ENCODE measurements at regions not wholly inside any gene's neighbourhood (a gene's known extent, or its start where the extent isn't known, plus 50 kb on each side); places are given as distances from the start of the nearest gene placed in this dataset.

GRCh38 chr1:238205045-238205662, 314.4 kb upstream of the ZP4 start:
- Histone ChIP-seq H3K9ac (ENCODE audit: low read length) (no peak overlapping the region), H3K36me3 (ENCODE audit: insufficient read depth, low read length) (no peaks in the 10 kb centered on the region), H3K9me3 (ENCODE audit: low read length) (no peaks in the 10 kb centered on the region), H3K27ac (ENCODE audit: low read length) (no peak overlapping the region), H4K20me1 (ENCODE audit: insufficient read depth) (no peaks in the 10 kb centered on the region), H3F3A (ENCODE audit: insufficient read depth, low read length, poor library complexity, severe bottlenecking) (no peaks in the 10 kb centered on the region), H3K9me2 (ENCODE audit: insufficient read depth, low read length) (no peaks in the 10 kb centered on the region), H3K4me3 (ENCODE audit: low read length) (no peak overlapping the region), H3K79me2 (replicated peaks; ENCODE audit: insufficient read depth, low read length) (no peaks in the 10 kb centered on the region), H3K4me2 (ENCODE audit: low read length) (no peak overlapping the region), H2AFZ (ENCODE audit: low read depth, low read length) (no peak overlapping the region), H3K27me3 (ENCODE audit: insufficient read depth, low read depth, low read length) (no peaks in the 10 kb centered on the region)
- TF ChIP-seq POLR2AphosphoS5 (IDR thresholded peaks at IDR 0.05) (no peak), TAF1 (IDR thresholded peaks at IDR 0.05; ENCODE audit: low read depth) (no peak), MXI1 (conservative IDR thresholded peaks at IDR 0.05; ENCODE audit: poor library complexity, severe bottlenecking) (no peak), EP300 (conservative IDR thresholded peaks at IDR 0.05; ENCODE audit: poor library complexity, severe bottlenecking) (no peak), RAD21 (conservative IDR thresholded peaks at IDR 0.05) (no peak), EZH2 (IDR thresholded peaks at IDR 0.05; ENCODE audit: borderline replicate concordance, insufficient read depth, low read length, poor library complexity, severe bottlenecking) (no peak), SMC3 (conservative IDR thresholded peaks at IDR 0.05; ENCODE audit: poor library complexity) (no peak), CTCF (IDR thresholded peaks at IDR 0.05; ENCODE audit: poor library complexity, severe bottlenecking) (no peak)
- TF ChIP-seq, protein P1, sequence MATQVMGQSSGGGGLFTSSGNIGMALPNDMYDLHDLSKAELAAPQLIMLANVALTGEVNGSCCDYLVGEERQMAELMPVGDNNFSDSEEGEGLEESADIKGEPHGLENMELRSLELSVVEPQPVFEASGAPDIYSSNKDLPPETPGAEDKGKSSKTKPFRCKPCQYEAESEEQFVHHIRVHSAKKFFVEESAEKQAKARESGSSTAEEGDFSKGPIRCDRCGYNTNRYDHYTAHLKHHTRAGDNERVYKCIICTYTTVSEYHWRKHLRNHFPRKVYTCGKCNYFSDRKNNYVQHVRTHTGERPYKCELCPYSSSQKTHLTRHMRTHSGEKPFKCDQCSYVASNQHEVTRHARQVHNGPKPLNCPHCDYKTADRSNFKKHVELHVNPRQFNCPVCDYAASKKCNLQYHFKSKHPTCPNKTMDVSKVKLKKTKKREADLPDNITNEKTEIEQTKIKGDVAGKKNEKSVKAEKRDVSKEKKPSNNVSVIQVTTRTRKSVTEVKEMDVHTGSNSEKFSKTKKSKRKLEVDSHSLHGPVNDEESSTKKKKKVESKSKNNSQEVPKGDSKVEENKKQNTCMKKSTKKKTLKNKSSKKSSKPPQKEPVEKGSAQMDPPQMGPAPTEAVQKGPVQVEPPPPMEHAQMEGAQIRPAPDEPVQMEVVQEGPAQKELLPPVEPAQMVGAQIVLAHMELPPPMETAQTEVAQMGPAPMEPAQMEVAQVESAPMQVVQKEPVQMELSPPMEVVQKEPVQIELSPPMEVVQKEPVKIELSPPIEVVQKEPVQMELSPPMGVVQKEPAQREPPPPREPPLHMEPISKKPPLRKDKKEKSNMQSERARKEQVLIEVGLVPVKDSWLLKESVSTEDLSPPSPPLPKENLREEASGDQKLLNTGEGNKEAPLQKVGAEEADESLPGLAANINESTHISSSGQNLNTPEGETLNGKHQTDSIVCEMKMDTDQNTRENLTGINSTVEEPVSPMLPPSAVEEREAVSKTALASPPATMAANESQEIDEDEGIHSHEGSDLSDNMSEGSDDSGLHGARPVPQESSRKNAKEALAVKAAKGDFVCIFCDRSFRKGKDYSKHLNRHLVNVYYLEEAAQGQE (IDR thresholded peaks at IDR 0.05; ENCODE audit: borderline replicate concordance), result no peak

- no peak for TF ChIP-seq SMC3 (conservative IDR thresholded peaks at IDR 0.05; ENCODE audit: poor library complexity)
- TF ChIP-seq, protein P1 (IDR thresholded peaks at IDR 0.05; ENCODE audit: borderline replicate concordance), result no peak
- no peak for TF ChIP-seq RAD21 (conservative IDR thresholded peaks at IDR 0.05)
- TF ChIP-seq CTCF (IDR thresholded peaks at IDR 0.05; ENCODE audit: poor library complexity, severe bottlenecking), result no peak
- TF ChIP-seq EZH2 (IDR thresholded peaks at IDR 0.05; ENCODE audit: borderline replicate concordance, insufficient read depth, low read length, poor library complexity, severe bottlenecking), result no peak
- TF ChIP-seq EP300 (conservative IDR thresholded peaks at IDR 0.05; ENCODE audit: poor library complexity, severe bottlenecking), result no peak
- H3K27ac ChIP-seq (ENCODE audit: low read length), result no peak overlapping the region
- H3K4me2 ChIP-seq (ENCODE audit: low read length), result no peak overlapping the region
- H3F3A ChIP-seq (ENCODE audit: insufficient read depth, low read length, poor library complexity, severe bottlenecking), result no peaks in the 10 kb centered on the region
- H2AFZ ChIP-seq (ENCODE audit: low read depth, low read length), result no peak overlapping the region
- H4K20me1 ChIP-seq (ENCODE audit: insufficient read depth), result no peaks in the 10 kb centered on the region
- no peak overlapping the region for H3K9ac ChIP-seq (ENCODE audit: low read length)
- H3K4me3 ChIP-seq (ENCODE audit: low read length), result no peak overlapping the region
- H3K27me3 ChIP-seq (ENCODE audit: insufficient read depth, low read depth, low read length), result no peaks in the 10 kb centered on the region
- no peaks in the 10 kb centered on the region for H3K79me2 ChIP-seq (replicated peaks; ENCODE audit: insufficient read depth, low read length)
- no peaks in the 10 kb centered on the region for H3K9me3 ChIP-seq (ENCODE audit: low read length)
- H3K36me3 ChIP-seq (ENCODE audit: insufficient read depth, low read length), result no peaks in the 10 kb centered on the region
- H3K9me2 ChIP-seq (ENCODE audit: insufficient read depth, low read length), result no peaks in the 10 kb centered on the region
These were observed 311.3 kb upstream of the ZP4 start for GRCh38 chr1:238201992-238202391.

Measured in neural cell (in vitro differentiated cells).